SU-DHL-6 (cell line): ENCODE measurements at regions not wholly inside any gene's neighbourhood (a gene's known extent, or its start where the extent isn't known, plus 50 kb on each side); places are given as distances from the start of the nearest gene placed in this dataset.

Source experiments
- CTCF ChIP-seq: fragments of 200-600 bp; sonication (generic); IDR thresholded peaks from one replicate; pipeline ENCODE4 v1.5.1; 2017; ENCODE audit warnings: antibody characterized with exemption, mild to moderate bottlenecking, low read length, moderate library complexity; ENCODE audit not compliant: insufficient read depth, poor library complexity, severe bottlenecking
- EZH2phosphoT487 ChIP-seq: fragments of 200-600 bp; sonication (generic), shearing (Covaris generic); conservative IDR thresholded peaks from 2 replicates; pipeline ENCODE4 v1.6.1; 2018; ENCODE audit warnings: mild to moderate bottlenecking, antibody characterized with exemption, low read length, moderate library complexity, mixed read lengths

GRCh38 chr4:54386042-54386669, 157.1 kb downstream of the PDGFRA start:
- no peak for TF ChIP-seq CTCF
- no peak for TF ChIP-seq EZH2phosphoT487
